Activated CD8-positive, alpha-beta memory T cell treated with anti-CD3 and anti-CD28 coated beads for 4 hours (primary cell): ENCODE measurements at regions not wholly inside any gene's neighbourhood (a gene's known extent, or its start where the extent isn't known, plus 50 kb on each side); places are given as distances from the start of the nearest gene placed in this dataset.
A peak's percentile ranks its signal among the peaks of the same experiment; 100 is the strongest.
"Not testable (repeated sequence)": the region's sequence is repeated elsewhere in the genome, so short reads cannot be mapped to it uniquely, and the experiment has no call there.

Experiments used
- DNase-seq, 2 donors: peaks; one replicate each; pipeline ENCODE4 v3.0.0-alpha.2; 2020; ENCODE audit warnings: low read depth in 2 of 2

DNA sequence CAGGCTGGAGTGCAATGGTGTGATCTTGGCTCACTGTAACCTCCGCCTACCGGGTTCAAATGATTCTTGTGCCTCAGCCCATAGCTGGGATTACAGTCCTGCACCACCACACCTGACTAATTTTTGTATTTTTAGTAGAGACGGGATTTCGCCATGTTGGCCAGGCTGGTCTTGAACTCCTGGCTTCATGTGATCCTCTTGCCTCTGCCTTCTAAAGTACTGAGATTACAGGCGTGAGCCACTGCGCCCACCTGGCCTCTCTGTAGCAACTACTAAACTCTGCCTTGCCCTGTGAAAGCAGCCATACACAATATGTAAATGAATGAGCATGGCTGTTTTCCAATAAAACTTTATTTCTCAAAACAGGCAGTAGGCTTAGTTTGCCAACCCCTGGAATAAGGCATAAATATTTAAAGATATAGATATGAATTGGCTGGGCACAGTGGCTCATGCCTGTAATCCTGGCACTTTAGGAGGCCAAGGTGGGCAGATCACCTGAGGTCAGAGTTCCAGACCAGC is 127.9 kb upstream of the ZNF217 start:
- not testable (repeated sequence) for DNase-seq

DNA sequence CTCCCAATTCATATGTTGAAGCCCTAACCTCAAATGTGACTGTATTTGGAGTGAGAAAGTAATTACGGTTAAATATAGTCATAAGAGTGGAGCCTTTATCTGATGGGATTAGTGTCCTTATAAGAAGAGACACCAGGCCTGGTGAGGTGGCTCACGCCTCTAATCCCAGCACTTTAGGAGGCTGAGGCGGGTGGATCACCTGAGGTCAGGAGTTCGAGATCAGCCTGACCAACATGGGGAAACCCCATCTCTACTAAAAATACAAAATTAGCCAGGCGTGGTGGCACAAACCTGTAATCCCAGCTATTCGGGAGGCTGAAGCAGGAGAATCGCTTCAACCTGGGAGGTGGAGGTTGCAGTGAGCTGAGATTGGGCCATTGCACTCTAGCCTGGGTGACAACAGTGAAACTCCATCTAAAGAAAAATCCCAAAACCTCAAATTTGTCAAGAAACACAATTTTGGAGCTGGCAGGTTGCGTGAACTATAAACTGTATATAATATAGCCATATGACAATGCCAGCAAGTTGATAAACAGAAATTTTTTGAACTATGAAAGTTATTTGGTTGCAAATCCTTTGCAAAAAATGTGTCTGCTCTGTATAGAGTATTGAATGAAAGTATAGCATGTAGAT is 125.6 kb upstream of the ZNF217 start:
- DNase-seq, result not testable (repeated sequence)

DNA sequence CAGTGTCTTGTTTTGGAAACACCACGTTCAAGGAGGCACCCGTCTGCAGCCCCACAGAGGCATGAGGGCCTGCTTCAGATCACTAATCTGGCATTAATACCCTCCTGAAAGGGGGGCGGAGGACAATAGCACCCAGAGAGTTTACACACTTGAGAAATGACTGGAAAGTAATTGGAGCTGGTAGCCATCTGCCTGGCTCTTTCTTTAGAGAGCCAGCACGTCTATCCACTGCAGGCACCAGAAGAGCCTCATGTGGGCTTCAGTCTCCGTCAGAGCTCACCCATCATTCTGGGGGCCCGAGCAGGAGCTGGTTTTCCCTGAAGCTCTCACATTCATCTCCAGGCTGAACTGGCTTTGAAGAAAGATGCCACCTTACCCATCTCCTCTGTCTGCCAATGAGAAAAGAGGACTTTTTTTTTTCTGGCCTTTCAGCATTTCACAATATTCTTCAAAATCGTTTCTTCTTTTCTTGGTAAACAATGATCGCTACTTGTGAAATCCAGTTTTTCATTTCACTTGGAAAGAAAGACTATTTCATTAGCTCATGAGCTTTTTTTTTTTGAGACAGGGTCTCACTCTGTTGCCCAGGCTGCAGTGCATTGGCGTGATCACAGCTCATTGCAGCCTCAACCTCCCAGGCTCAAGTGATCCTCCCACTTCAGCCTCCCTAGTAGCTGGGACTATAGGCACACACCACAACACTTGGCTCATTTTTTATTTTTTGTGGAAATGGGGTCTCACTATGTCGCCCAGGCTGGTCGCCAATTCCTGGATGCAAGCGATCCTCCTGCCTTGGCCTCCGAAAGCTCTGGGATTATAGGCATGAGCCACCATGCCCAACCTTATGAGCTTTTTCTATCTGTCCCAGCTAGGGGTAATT is 124.7 kb upstream of the ZNF217 start:
- no peak for DNase-seq

DNA sequence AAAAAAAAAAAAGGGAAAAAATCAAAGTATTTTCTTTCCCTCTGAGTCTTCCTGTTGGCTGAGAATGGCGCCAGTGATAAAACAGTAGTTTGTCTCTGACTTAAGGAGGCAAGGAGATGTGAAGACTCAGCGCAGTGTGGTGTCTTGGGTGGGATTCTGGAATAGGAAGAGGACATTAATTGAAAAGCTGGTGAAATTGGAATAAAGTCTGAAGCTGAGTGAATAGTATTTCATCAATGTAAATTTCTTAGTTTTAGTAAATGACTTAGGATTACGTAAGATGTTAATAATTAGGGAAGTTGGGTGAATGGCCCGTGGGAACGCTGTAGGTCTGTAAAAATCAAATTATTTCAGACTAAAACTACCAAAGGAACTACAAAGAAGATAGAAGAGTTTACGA is 122.8 kb upstream of the ZNF217 start:
- DNase-seq, result no peak

DNA sequence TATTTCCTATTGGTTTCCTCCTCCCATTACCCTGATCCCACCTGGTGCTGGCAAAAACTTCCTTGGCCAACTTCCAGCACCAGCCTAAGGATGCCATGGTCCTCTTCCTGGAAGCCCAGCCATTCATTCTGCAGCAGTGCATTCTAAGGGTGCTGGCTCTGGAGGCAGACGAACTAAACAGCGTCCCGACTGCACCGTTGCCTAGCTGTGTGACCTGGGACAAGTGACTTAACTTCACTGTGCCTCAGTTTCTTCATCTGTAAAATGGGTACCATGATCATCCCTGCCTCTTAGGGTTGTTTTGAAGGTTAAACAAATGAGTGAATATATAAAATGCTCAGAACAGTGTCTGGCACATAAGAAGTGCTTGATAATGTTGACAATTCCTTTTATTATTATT is 120.9 kb upstream of the ZNF217 start:
- DNase-seq, result no peak

DNA sequence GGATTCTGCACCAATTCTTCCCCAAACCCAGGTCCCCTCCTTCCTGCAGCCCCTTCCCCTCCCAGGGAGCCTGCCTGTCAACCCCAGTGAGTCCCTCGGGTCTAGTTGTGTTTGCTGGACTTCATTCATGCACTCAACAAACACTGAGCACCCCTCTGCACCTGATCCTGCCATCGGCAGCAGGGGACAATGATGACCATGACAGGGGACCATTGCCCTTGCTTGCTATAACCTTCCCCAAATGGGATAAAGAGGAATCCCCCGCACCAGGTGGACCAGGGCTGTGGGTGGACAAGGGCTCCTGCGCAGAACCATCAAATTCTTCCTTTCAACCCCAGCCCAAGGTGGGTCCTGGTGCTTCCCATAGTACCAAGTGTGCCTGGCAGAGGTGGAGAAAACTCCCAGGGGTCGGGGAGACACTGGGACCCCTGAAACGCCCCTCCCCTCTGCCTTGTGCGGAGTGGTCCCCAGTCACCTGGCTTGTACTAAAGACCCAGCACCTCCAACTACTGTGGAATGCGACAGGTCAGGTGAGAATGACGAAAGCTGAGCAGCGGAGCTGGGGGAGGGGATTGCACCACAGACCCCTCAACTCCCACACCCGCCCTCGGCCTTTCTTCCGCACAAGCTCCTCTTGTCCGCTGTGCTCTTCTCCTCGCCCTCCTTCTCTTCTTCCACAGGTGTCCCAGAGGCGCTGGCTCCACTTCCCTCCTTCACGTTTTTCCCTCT is 119.9 kb upstream of the ZNF217 start:
- DNase-seq, result no peak

DNA sequence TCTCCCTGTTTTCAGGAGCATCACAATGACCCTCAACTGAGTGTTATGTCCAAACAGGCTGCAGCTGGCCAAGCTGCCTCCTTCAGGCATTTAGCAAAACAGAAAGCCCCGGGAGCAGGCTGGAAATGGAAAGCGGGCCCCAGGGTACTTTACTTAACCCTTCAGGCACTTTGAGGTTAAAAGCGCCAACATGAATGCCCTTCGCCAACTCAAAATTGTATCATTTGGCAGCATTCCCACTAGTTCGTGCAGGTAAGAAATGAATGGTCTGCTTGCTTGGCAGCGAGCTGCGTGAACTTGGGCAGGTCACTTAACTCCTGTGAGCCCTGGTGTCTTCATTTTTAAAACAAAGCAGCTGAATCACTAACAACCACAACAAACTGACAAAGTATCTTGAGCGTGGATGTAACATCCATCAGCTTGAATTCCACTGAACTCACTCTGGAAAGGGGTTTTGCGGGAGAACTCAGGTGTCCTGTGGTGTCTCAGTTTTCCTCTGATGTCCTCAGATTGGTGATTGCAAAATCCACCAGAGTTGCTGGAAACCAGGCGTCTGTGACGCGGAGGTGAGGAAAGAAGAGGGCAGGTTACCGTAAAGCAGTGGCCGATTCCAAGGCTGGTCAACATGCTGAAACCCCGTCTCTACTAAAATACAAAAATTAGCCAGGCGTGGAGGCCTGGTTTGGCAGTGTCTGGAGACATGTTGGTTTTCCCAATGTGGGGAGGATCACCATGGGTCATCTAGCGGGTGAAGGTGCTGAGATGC is 118.8 kb upstream of the ZNF217 start:
- no peak for DNase-seq

DNA sequence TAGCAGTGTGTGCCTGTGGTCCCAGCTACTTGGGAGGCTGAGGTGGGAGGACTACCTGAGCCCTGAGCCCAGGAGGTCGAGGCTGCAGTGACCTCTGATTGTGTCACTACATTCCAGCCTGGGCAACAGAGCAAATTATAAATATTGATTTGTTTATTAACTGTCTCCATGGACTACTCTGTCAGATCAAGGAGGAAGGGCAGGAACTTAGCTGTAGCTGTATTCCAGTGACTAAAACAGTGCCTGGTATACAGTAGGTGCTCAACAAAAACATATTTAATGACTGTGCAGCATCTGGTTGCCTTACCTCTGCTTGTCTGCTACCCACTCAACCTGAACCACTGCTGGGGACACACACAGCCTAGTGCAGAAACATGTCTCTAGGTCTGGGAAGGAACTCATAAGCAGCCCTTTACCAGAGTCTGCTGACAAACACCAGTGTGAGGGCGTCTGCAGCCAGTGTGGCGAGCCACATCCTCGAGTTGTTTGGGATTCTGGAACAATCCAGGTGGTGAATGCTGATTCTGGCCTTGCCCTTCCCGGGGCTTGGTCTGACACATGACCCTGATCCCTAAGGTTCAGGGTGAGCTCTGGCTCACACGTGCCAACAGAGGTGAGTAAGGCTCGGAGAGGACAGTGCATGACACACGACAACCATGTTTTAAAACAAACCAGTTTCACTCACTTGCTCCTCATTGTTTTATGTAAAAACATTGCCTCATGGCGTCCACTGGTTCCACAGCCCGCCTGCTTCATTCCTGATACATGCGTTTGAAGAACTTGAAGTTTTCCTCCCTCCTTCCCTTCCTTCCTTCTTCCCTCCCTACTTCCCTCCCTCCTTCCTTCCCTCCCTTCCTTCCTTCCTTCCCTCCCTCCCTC is 117.9 kb upstream of the ZNF217 start:
- no peak for DNase-seq

DNA sequence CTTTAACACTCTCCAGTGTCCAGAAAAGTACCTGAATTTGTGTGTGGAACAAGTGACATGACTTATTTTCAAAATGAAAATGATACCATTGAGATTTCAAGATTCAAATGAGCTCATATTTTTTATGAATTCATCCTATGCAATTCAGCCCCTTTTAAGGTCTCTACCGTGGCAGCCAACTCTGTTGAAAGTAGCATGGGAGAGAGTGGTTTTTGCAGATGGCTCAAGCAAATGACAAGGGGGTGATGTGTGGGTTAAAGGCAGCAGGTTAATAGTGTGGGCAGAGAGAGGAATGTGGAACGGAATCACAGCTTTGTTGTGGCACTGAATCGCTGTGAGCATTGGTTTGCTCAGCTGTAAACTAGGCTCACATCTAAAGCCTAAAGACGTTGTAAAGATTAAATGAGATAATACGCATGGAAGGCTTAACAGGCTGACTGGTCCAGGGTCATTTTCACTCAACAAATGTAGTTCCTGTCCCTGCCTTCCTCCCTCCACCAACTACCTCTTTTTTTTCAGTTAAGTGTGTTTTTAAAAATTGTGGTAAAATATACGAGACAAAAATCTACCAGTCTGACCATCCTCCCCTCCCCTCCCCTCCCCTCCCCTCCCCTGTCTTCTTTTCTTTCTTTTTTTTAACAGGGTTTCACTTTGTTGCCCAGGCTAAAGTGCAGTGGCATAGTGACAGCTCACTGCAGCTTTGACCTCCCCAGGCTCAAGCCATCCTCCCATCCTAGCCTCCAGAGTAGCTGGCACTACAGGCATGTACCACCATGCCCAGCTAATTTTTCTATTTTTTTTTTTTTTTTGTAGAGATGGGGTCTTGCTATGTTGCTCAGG is 114.7 kb upstream of the ZNF217 start:
- peak in 1 of 2 donors; percentile 19 for DNase-seq

DNA sequence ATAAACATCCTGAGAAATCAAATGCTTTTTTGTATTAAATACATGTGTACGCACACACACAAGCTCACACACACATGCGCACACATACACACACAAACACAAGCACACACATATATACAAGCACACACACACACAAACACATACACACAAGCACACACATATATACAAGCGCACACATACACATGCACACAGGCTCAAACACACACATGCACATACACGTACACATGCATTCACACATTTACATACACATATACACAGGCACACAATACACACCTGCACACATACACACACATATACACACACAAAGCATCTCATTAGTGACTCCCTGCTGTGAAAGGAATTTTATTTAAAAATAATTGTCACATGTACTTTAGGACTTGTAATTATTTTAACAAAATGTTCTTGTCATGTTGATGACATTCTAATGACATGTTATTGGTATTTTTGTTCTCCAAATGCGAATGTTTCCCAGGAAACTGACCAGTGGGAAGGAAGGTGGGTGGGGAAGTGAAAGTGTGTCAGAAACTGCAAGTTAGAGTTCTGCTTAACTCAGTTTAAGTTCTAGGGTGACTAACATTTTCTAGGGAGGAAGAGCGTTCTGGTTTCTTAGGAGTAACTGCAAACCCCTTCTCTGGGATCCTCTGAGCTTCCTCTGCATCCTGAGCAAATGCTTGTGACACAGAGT is 113.9 kb upstream of the ZNF217 start:
- no peak for DNase-seq

DNA sequence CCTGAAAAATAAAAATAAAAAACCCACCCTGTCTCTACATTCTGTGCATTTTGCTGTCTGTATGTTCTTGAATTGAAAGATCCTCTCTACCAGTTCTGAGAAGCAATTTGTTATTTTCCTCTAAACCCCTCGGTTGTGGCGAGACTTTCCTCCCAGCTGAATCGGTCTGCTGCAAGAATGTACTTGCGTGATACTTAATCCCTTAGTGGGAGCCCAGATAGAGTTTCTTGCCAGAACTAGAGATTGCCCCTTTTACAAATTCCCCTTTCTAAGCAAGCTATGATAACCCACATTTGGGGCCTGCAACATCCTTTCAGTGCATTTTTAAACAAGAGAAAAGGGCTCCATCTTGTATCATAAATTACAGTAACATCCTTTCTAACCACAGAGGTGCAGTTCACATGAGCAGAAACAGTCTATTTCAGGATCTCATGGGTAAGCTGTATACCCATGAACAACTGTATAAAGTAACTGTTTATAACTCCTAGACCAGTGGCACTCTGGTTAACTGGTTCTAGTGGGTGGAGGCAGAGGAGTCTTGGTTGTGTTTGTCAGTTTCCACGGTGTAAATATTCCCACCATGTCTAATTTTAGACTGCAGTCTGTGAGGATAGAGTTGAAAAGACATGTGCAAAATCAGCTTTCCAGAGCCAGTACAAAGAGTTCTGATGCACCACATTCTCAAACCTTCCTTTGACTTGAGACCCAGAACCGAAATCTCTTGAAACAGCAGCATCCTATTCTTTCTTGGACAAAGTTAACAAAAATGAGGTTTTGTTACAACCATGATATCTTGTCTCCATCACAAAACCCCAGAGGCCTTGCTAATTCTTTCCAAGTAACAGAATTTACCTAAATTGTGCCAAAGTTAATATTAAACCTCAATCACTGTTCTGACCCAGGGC is 113.1 kb upstream of the ZNF217 start:
- no peak for DNase-seq

DNA sequence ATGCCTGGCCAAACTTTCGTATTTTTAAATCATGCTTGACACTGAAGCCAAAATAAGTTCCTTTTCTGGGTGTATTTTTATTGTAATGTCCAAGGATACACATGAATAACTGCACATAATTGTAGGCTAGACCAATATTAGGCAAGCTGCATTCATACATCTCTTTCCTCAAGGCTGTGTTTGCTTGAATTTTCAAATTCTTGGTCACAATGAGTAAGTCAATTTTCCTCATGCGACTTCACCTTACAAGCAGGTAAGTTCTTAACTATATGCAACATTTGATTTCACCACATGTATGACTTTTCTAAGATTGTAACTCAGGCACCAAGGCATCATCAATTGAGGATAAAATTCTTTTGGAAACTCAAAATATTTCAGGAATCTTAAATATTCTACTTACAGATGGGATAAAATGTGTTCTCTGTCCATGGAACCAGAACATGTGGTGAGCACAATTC is 112.4 kb upstream of the ZNF217 start:
- no peak for DNase-seq

DNA sequence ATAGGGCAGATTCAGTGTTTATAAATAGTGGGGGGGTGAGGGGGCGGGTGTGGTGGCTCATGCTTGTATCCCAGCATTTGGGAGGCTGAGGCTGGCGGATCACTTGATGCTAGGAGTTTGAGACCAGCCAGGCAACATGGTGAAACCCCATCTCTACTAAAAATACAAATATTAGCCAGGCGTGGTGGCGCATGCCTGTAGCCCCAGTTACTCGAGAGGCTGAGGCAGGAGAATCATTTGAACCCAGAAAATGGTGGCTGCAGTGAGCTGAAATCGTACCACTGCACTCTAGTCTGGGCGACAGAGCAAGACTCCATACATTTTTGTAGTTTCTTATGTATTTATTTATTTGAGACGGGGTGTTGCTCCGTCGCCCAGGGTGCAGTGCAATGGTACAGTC is 109.0 kb upstream of the ZNF217 start:
- DNase-seq, result no peak

DNA sequence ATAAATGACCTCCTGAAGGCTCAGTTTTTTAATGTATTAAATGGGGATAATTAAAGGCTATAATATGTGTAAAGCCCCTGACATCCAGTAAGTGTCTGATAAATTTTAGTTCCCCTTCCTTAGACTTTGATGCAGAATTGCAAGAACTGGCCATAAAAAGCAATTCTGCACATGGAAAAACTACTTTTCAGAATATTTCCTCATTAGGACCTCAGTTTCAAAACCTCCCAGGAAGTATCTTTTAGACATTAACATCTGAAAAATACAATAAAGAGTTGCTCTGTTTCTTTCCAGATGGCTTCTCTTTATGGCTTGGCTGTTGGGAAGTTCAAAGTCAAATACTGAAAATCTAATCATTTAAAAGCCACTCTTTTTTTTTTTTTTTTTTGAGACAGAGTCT is 106.3 kb upstream of the ZNF217 start:
- no peak for DNase-seq

DNA sequence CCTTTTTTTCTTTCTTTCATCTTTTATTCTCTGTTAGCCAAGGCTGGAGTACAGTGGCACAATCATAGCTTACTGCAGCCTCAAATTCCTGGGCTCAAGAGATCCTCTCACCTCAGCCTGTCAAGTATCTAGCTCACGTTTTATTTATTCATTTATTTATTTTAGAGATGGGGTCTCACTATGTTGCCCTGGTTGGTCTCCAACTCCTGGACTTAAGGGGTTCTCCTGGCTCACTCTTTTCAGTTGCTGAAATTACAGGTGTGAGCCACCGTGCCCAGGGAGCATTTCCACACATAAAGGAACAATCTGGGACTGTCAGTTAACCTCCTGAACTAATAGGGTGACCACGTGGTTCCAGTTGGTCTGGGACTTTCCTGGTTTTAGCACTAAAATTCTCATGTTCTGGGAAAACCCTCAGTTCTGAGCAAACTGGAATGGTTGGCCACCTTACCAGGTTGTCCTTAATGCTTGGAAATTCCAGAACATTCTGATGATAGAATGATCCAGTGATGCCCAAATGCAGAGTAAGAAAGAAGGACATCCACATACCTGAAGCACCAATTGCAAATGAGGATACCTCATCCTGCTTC is 105.5 kb upstream of the ZNF217 start:
- DNase-seq, result no peak

DNA sequence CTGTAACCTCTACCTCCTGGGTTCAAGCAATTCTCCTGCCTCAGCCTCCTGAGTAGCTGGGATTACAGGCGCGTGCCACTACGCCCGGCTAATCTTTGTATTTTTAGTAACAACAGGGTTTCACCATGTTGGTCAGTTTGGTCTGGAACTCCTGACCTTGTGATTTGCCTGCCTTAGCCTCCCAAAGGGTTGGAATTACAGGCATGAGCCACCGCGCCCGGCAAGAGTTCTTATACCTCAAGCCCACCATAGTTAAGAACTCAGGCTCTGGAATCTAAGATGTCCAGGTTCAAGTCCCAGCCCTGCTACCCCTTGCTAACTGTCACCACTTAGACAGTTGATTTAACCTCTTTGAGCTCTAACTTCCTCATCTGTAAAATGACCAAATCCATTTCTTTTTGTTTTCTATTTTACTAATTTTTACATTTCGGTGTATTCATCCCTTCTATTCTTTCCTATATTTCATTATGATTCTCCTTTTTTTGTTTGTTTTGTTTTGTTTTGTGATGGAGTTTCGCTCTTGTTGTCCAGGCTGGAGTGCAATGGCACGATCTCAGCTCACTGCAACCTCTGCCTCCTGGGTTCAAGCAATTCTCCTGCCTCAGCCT is 104.8 kb upstream of the ZNF217 start:
- DNase-seq, result no peak
